Right lobe of liver (tissue), 4 donors: ENCODE measurements at regions not wholly inside any gene's neighbourhood (a gene's known extent, or its start where the extent isn't known, plus 50 kb on each side); places are given as distances from the start of the nearest gene placed in this dataset.
A peak's percentile ranks its signal among the peaks of the same experiment; 100 is the strongest.

ENCODE experiments used
- POLR2A ChIP-seq: fragments of 450-650 bp; IDR thresholded peaks from one replicate; pipeline ENCODE4 v1.6.1; 2017; ENCODE audit warnings: antibody characterized with exemption, mild to moderate bottlenecking
- TF ChIP-seq, protein P1 (sequence below), 4 donors: fragments of 200-600 bp in 3 of 4; fragments of 450-650 bp in 1 of 4; IDR thresholded peaks; one replicate each; pipeline versions ENCODE4 v1.5.1 to v1.8.0; 2016 to 2022; ENCODE audit warnings: antibody characterized with exemption in 4 of 4, mild to moderate bottlenecking in 2 of 4
- donor health status: DM: no; HTN: no; CAD: no.
- donor health status: DM: no; HTN: no; CAD: no.
- donor health status: DM: no; HTN: yes; CAD: no.

DNA sequence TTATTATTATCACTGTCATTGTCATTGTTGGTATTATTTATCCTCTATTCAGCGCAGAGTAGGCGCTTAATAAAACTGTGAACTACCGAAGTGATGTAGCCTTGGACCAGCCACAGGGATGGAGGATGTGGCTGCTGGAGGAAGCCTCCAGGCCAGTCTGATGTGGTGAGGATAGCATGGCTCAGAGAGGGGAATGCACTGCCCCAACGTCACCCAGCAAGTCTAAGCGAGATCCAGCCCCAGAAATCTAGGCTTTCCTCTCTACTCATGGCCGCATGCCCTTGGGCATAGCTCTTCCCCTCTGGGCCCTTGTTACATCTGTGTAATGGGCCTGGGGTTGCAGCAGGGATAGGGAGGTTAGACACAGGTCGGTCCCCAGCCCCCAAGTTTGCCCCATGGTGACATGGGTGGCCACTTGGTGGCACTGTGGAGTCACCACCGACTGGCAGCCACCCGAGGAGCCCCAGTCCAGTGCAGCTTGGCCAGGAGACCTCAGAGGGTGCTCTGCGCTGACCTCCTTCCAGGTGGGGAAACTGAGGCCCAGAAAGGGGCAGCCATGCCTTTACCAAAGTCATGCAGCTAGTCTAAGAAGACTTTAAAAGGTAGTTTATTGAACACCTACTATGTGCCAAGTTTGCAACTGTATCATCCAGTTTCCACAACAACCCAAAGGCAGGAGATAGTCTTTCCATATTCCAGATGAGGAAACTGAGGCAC, 395.7 kb downstream of the MN1 start:
- TF ChIP-seq, protein P1, sequence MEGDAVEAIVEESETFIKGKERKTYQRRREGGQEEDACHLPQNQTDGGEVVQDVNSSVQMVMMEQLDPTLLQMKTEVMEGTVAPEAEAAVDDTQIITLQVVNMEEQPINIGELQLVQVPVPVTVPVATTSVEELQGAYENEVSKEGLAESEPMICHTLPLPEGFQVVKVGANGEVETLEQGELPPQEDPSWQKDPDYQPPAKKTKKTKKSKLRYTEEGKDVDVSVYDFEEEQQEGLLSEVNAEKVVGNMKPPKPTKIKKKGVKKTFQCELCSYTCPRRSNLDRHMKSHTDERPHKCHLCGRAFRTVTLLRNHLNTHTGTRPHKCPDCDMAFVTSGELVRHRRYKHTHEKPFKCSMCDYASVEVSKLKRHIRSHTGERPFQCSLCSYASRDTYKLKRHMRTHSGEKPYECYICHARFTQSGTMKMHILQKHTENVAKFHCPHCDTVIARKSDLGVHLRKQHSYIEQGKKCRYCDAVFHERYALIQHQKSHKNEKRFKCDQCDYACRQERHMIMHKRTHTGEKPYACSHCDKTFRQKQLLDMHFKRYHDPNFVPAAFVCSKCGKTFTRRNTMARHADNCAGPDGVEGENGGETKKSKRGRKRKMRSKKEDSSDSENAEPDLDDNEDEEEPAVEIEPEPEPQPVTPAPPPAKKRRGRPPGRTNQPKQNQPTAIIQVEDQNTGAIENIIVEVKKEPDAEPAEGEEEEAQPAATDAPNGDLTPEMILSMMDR (IDR thresholded peaks at IDR 0.05), result peak; percentile 78 to 89 (median 83)
- TF ChIP-seq POLR2A, result no peak
